Activated T-cell treated with anti-CD3 and anti-CD28 coated beads, Interleukin-2, amount 50 U/mL, for 4 hours (primary cell): ENCODE measurements at regions not wholly inside any gene's neighbourhood (a gene's known extent, or its start where the extent isn't known, plus 50 kb on each side); places are given as distances from the start of the nearest gene placed in this dataset.
"Not testable (repeated sequence)": the region's sequence is repeated elsewhere in the genome, so short reads cannot be mapped to it uniquely, and the experiment has no call there.

ENCODE experiments used
- ATAC-seq, 2 donors: fragments of 200-7000 bp; cut with Tn5 transposase; one replicate each; pipeline ENCODE4 v1.10.0; 2021
- DNase-seq: peaks from one replicate; pipeline ENCODE4 v3.0.0-alpha.2; 2020
- H3K27me3 Mint-ChIP-seq: one replicate; pipeline ENCODE4 v1.8.0; 2021; ENCODE audit warnings: low read depth, mixed read lengths
- H3K36me3 Mint-ChIP-seq: one replicate; pipeline ENCODE4 v1.8.0; 2022; ENCODE audit warnings: mixed read lengths; ENCODE audit not compliant: insufficient read depth
- H3K4me1 Mint-ChIP-seq: one replicate; pipeline ENCODE4 v1.8.0; 2021; ENCODE audit warnings: low read depth, mixed read lengths
- H3K4me3 Mint-ChIP-seq: one replicate; pipeline ENCODE4 v1.8.0; 2021; ENCODE audit warnings: mild to moderate bottlenecking, moderate library complexity, mixed read lengths
- H3K9me3 Mint-ChIP-seq: one replicate; pipeline ENCODE4 v1.8.0; 2021; ENCODE audit warnings: mixed read lengths

GRCh38 chr6:137583519-137583918, 89.3 kb upstream of the OLIG3 start:
- ATAC-seq, H3K4me1 Mint-ChIP-seq, H3K4me3 Mint-ChIP-seq, H3K9me3 Mint-ChIP-seq, DNase-seq, H3K36me3 Mint-ChIP-seq, H3K27me3 Mint-ChIP-seq: not testable (repeated sequence)

GRCh38 chr6:137588472-137588871, 94.3 kb upstream of the OLIG3 start:
- Mint-ChIP-seq H3K4me1 (peaks cover 13% of the 10 kb centered on the region), H3K27me3 (peaks cover 10% of the 10 kb centered on the region), H3K9me3 (peaks cover 16% of the 10 kb centered on the region), H3K36me3 (no peaks in the 10 kb centered on the region), H3K4me3 (no peak overlapping the region)
- no peak for DNase-seq
- ATAC-seq: no peak

- peak; percentile 99 for ATAC-seq
- Mint-ChIP-seq H3K9me3 (peaks cover 18% of the 10 kb centered on the region), H3K4me1 (peaks cover 13% of the 10 kb centered on the region), H3K4me3 (no peak overlapping the region), H3K27me3 (peaks cover 13% of the 10 kb centered on the region), H3K36me3 (no peaks in the 10 kb centered on the region)
- peak; percentile 20 for DNase-seq
Measured at GRCh38 chr6:137589067-137589848, 95.1 kb upstream of the OLIG3 start.

GRCh38 chr6:137590684-137591083, 96.5 kb upstream of the OLIG3 start:
- H3K4me1 Mint-ChIP-seq: peaks cover 13% of the 10 kb centered on the region
- DNase-seq (no peak), ATAC-seq (no peak)
- H3K36me3 Mint-ChIP-seq: no peaks in the 10 kb centered on the region
- peaks cover 27% of the 10 kb centered on the region for H3K9me3 Mint-ChIP-seq
- no peak overlapping the region for H3K4me3 Mint-ChIP-seq
- peaks cover 17% of the 10 kb centered on the region for H3K27me3 Mint-ChIP-seq

- Mint-ChIP-seq H3K27me3 (peaks cover 30% of the 10 kb centered on the region), H3K36me3 (no peaks in the 10 kb centered on the region), H3K4me1 (no peaks in the 10 kb centered on the region), H3K9me3 (peaks cover 3% of the 10 kb centered on the region), H3K4me3 (no peak overlapping the region)
- no peak for ATAC-seq
- DNase-seq: no peak
Measured at GRCh38 chr6:137601471-137601870, 107.3 kb upstream of the OLIG3 start.

- H3K4me3 Mint-ChIP-seq: no peak overlapping the region
- DNase-seq (no peak), ATAC-seq (no peak)
- H3K9me3 Mint-ChIP-seq: peaks cover 3% of the 10 kb centered on the region
- no peaks in the 10 kb centered on the region for H3K36me3 Mint-ChIP-seq
- H3K4me1 Mint-ChIP-seq: no peaks in the 10 kb centered on the region
- H3K27me3 Mint-ChIP-seq: peaks cover 35% of the 10 kb centered on the region
Measured at GRCh38 chr6:137602313-137603197, 108.4 kb upstream of the OLIG3 start.

- no peaks in the 10 kb centered on the region for H3K4me1 Mint-ChIP-seq
- peaks cover 7% of the 10 kb centered on the region for H3K9me3 Mint-ChIP-seq
- no peak overlapping the region for H3K4me3 Mint-ChIP-seq
- DNase-seq: no peak
- no peak for ATAC-seq
- no peaks in the 10 kb centered on the region for H3K36me3 Mint-ChIP-seq
- peaks cover 11% of the 10 kb centered on the region for H3K27me3 Mint-ChIP-seq
Measured at GRCh38 chr6:137610702-137611101, 116.5 kb upstream of the OLIG3 start.

GRCh38 chr6:137623293-137623692, 129.1 kb upstream of the OLIG3 start:
- DNase-seq (no peak), ATAC-seq (no peak)
- Mint-ChIP-seq H3K4me3 (no peak overlapping the region), H3K4me1 (no peaks in the 10 kb centered on the region), H3K27me3 (peaks cover 20% of the 10 kb centered on the region), H3K36me3 (no peaks in the 10 kb centered on the region), H3K9me3 (no peaks in the 10 kb centered on the region)

- DNase-seq: no peak
- Mint-ChIP-seq H3K27me3 (peaks cover 20% of the 10 kb centered on the region), H3K4me3 (no peak overlapping the region)
Measured at GRCh38 chr6:137625100-137625661, 131.0 kb upstream of the OLIG3 start.

GRCh38 chr6:137625808-137626207, 131.6 kb upstream of the OLIG3 start:
- H3K9me3 Mint-ChIP-seq: no peaks in the 10 kb centered on the region
- H3K4me3 Mint-ChIP-seq: no peak overlapping the region
- DNase-seq: no peak
- ATAC-seq: no peak
- no peaks in the 10 kb centered on the region for H3K4me1 Mint-ChIP-seq
- peaks cover 18% of the 10 kb centered on the region for H3K27me3 Mint-ChIP-seq
- H3K36me3 Mint-ChIP-seq: no peaks in the 10 kb centered on the region

More at GRCh38 chr6:137625100-137625661, 131.0 kb upstream of the OLIG3 start:
- Mint-ChIP-seq H3K9me3 (no peaks in the 10 kb centered on the region), H3K4me1 (no peaks in the 10 kb centered on the region), H3K36me3 (no peaks in the 10 kb centered on the region)
- no peak for ATAC-seq

GRCh38 chr6:137630666-137631065, 136.5 kb upstream of the OLIG3 start:
- H3K4me3 Mint-ChIP-seq: no peak overlapping the region
- no peaks in the 10 kb centered on the region for H3K36me3 Mint-ChIP-seq
- peaks cover 8% of the 10 kb centered on the region for H3K27me3 Mint-ChIP-seq
- DNase-seq: no peak
- no peak for ATAC-seq
- no peaks in the 10 kb centered on the region for H3K9me3 Mint-ChIP-seq
- H3K4me1 Mint-ChIP-seq: no peaks in the 10 kb centered on the region

- Mint-ChIP-seq H3K36me3 (no peaks in the 10 kb centered on the region), H3K27me3 (peaks cover 8% of the 10 kb centered on the region), H3K9me3 (no peaks in the 10 kb centered on the region), H3K4me3 (no peak overlapping the region), H3K4me1 (no peaks in the 10 kb centered on the region)
- no peak for DNase-seq
- no peak for ATAC-seq
Measured at GRCh38 chr6:137631323-137631722, 137.1 kb upstream of the OLIG3 start.

GRCh38 chr6:137634177-137634576, 140.0 kb upstream of the OLIG3 start:
- DNase-seq, H3K9me3 Mint-ChIP-seq, H3K36me3 Mint-ChIP-seq, H3K27me3 Mint-ChIP-seq, ATAC-seq, H3K4me1 Mint-ChIP-seq, H3K4me3 Mint-ChIP-seq: not testable (repeated sequence)

- DNase-seq: no peak
- H3K4me3 Mint-ChIP-seq: no peak overlapping the region
- no peaks in the 10 kb centered on the region for H3K36me3 Mint-ChIP-seq
- ATAC-seq: no peak
- peaks cover 6% of the 10 kb centered on the region for H3K27me3 Mint-ChIP-seq
- H3K9me3 Mint-ChIP-seq: no peaks in the 10 kb centered on the region
- H3K4me1 Mint-ChIP-seq: peaks cover 13% of the 10 kb centered on the region
Measured at GRCh38 chr6:137637121-137637520, 142.9 kb upstream of the OLIG3 start.
